Left ventricle myocardium inferior (tissue), 1 donor: ENCODE measurements at regions not wholly inside any gene's neighbourhood (a gene's known extent, or its start where the extent isn't known, plus 50 kb on each side); places are given as distances from the start of the nearest gene placed in this dataset.

Source experiments
- DNase-seq: peaks from one replicate; pipeline ENCODE4 v3.0.0-alpha.2; 2020
- H3K27ac ChIP-seq: fragments of 200-600 bp; replicated peaks from 2 replicates; pipeline ENCODE4 v1.8.0; 2021
- H3K27me3 ChIP-seq: fragments of 200-600 bp; 2 replicates; pipeline ENCODE4 v1.8.0; 2021; ENCODE audit warnings: low read depth
- H3K36me3 ChIP-seq: fragments of 200-600 bp; 2 replicates; pipeline ENCODE4 v1.8.0; 2021
- H3K4me1 ChIP-seq: fragments of 200-600 bp; 2 replicates; pipeline ENCODE4 v1.8.0; 2021
- H3K4me3 ChIP-seq: fragments of 200-600 bp; 2 replicates; pipeline ENCODE4 v1.8.0; 2021; ENCODE audit warnings: mild to moderate bottlenecking, moderate library complexity
- H3K9me3 ChIP-seq: fragments of 200-600 bp; replicated peaks from 2 replicates; pipeline ENCODE4 v1.8.0; 2021
- intact Hi-C: fragments of 100-400 bp; cut with micrococcal nuclease; formaldehyde crosslinking; loops from one replicate; pipeline ENCODE4 v1.11.0; 2022
- TF ChIP-seq, protein P1 (sequence below): fragments of 200-600 bp; IDR thresholded peaks from 2 replicates; pipeline ENCODE4 v1.8.0; 2021; ENCODE audit warnings: antibody characterized with exemption, mild to moderate bottlenecking, borderline replicate concordance
- donor health status: DM: no; HTN: yes; CAD: no; lungs with severe emphysema.

DNA sequence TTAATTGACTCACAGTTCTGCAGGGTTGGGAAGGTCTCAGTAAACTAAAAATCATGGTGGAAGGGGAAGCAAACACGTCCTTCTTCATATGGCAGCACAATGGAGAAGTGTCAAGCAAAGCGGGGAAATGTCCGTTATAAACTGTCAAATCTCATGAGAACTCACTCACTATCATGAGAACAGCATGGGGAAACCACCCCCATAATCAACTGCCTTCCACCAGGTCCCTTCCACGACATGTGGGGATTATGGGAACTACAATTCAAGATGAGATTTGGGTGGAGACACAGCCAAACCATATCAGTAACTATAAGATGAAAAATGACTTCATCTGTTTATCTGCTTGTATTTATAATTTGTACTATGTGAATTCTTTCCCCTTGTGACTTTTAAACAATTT is 577.6 kb upstream of the MDGA2 start:
- Histone ChIP-seq H3K36me3 (no peaks in the 10 kb centered on the region), H3K27ac (no peak overlapping the region), H3K4me3 (no peak overlapping the region), H3K4me1 (no peaks in the 10 kb centered on the region), H3K9me3 (peaks cover 3% of the 10 kb centered on the region), H3K27me3 (no peaks in the 10 kb centered on the region)
- DNase-seq: no peak
- intact Hi-C loops: no loop called here
- TF ChIP-seq, protein P1, sequence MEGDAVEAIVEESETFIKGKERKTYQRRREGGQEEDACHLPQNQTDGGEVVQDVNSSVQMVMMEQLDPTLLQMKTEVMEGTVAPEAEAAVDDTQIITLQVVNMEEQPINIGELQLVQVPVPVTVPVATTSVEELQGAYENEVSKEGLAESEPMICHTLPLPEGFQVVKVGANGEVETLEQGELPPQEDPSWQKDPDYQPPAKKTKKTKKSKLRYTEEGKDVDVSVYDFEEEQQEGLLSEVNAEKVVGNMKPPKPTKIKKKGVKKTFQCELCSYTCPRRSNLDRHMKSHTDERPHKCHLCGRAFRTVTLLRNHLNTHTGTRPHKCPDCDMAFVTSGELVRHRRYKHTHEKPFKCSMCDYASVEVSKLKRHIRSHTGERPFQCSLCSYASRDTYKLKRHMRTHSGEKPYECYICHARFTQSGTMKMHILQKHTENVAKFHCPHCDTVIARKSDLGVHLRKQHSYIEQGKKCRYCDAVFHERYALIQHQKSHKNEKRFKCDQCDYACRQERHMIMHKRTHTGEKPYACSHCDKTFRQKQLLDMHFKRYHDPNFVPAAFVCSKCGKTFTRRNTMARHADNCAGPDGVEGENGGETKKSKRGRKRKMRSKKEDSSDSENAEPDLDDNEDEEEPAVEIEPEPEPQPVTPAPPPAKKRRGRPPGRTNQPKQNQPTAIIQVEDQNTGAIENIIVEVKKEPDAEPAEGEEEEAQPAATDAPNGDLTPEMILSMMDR: no peak

DNA sequence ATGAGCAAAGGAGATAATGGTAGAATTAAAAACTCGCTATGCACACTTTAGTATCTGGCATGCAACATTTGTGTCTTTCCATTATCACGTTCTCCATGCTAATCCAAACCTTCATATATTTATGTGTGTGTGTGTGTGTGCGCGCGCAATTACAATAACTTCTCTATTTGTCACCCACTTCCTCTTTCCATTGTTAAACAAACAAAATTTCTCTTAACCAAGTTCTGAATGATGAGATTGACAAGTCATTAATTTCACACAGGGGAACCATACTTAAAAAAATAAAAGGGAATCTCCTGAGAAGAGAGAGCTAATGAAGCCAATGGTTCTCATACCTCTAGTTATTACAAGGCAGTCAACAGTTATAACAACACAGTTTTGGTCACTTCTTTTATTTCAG is 575.9 kb upstream of the MDGA2 start:
- intact Hi-C loops: no loop called here
- Histone ChIP-seq H3K9me3 (peaks cover 3% of the 10 kb centered on the region), H3K27me3 (no peaks in the 10 kb centered on the region), H3K4me3 (no peak overlapping the region), H3K36me3 (no peaks in the 10 kb centered on the region), H3K4me1 (no peaks in the 10 kb centered on the region), H3K27ac (no peak overlapping the region)
- no peak for DNase-seq
- TF ChIP-seq, protein P1: no peak

DNA sequence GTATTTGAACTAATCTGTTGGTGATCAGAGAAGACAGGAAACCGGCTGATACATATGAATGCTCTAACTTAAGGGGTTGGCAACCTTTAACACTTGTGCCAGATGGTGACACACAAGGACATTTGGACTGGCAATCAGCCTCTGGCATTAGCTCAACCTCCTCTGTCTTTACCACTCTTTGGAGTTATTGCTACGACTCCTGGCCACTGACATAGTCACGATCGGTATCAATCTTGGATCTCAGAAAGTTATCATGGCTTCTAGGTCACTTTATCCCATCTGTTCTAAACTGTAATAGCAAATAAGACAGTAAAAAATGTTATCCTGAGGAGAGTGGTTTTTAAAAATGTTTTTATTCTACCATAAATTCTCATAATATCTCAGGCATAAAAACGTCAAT is 575.2 kb upstream of the MDGA2 start:
- Histone ChIP-seq H3K4me1 (no peaks in the 10 kb centered on the region), H3K4me3 (no peak overlapping the region), H3K27me3 (no peaks in the 10 kb centered on the region), H3K27ac (no peak overlapping the region), H3K9me3 (peaks cover 3% of the 10 kb centered on the region), H3K36me3 (no peaks in the 10 kb centered on the region)
- TF ChIP-seq, protein P1: no peak
- intact Hi-C loops: no loop called here
- DNase-seq: no peak

DNA sequence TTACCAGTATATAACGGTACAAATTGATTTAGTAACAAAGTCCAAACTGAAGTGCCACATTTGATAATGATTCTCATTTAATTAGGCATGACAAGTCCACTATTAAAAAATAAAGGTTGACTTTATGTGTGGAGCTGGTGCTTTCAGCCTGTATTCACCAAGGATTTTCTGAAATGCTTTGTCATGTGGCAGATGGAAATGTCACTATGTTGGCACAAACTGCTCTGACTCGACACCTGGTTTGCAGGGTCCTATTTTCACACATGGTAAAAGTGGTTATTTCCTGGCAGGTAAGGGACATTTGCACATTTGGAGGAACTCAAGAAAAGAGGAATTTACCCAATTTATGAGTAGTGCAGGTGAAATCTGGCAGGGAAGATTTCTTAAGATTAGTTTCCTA is 572.6 kb upstream of the MDGA2 start:
- H3K9me3 ChIP-seq: no peaks in the 10 kb centered on the region
- H3K27ac ChIP-seq: no peak overlapping the region
- intact Hi-C loops: no loop called here
- DNase-seq: no peak
- no peaks in the 10 kb centered on the region for H3K36me3 ChIP-seq
- H3K4me1 ChIP-seq: no peaks in the 10 kb centered on the region
- TF ChIP-seq, protein P1: no peak
- H3K27me3 ChIP-seq: no peaks in the 10 kb centered on the region
- no peak overlapping the region for H3K4me3 ChIP-seq

DNA sequence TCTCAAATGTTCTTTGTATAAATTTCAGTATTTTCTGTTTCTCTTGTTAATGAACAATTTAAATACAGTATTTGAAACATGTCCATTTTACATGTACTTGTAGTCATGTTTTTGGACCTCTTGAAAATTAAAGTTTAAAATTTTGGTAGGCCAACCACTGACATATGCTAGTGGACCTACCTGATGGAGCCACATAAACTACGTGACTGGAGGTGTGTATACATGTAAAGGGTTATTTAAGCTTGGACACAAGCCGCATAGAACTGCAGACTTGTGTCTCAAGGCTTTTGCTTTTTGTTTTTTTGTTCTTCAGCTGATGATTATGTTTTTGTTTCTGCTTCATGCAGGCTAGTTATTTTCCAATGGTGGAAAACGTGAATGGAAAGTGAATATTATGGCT is 568.5 kb upstream of the MDGA2 start:
- Histone ChIP-seq H3K9me3 (no peaks in the 10 kb centered on the region), H3K27me3 (no peaks in the 10 kb centered on the region), H3K4me1 (no peaks in the 10 kb centered on the region), H3K4me3 (no peak overlapping the region), H3K27ac (no peak overlapping the region), H3K36me3 (no peaks in the 10 kb centered on the region)
- intact Hi-C loops: no loop called here
- TF ChIP-seq, protein P1: no peak
- no peak for DNase-seq

DNA sequence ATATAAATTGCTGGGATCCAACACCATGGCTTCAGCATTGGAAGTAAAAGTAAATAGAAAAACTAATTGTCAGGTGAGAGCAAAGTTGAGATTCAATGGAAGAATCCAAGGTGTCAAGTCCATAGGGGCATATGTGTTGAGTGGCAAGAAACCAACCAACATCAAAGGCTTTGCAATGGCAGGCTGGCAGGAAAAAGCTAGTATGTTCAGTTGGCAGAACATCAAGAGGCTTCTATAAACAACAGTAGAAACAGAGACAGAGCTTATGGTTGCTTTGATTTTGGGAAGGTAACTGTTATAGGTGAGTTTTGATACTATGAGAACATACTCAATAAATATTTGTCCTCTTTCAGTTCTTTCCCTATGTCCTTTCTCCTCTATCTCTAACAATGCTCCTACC is 553.7 kb upstream of the MDGA2 start:
- no peak overlapping the region for H3K4me3 ChIP-seq
- H3K27ac ChIP-seq: no peak overlapping the region
- intact Hi-C loops: no loop called here

More for the DNA sequence above, 553.7 kb upstream of the MDGA2 start:
- Histone ChIP-seq H3K27me3 (no peaks in the 10 kb centered on the region), H3K9me3 (no peaks in the 10 kb centered on the region), H3K36me3 (no peaks in the 10 kb centered on the region), H3K4me1 (no peaks in the 10 kb centered on the region)
- no peak for DNase-seq
- TF ChIP-seq, protein P1: no peak
